H9 (cell line): ENCODE measurements at regions not wholly inside any gene's neighbourhood (a gene's known extent, or its start where the extent isn't known, plus 50 kb on each side); places are given as distances from the start of the nearest gene placed in this dataset.

Experiments
- DNase-seq: peaks from one replicate; pipeline ENCODE4 v3.0.0-alpha.2; 2017
- H2AFZ ChIP-seq: one replicate; pipeline ENCODE4 v1.6.1; 2013; ENCODE audit warnings: mild to moderate bottlenecking, low read length, control low read depth, moderate library complexity
- H2AK5ac ChIP-seq: 2 replicates; pipeline ENCODE4 v1.6.1; 2013; ENCODE audit warnings: low read length, control low read depth, mixed read lengths; ENCODE audit not compliant: insufficient read length
- H2BK120ac ChIP-seq: one replicate; pipeline ENCODE4 v1.6.1; 2013; ENCODE audit warnings: low read depth, mild to moderate bottlenecking, low read length, control low read depth, inconsistent platforms; ENCODE audit not compliant: poor library complexity, severe bottlenecking
- H2BK12ac ChIP-seq: 2 replicates; pipeline ENCODE4 v1.6.1; 2013; ENCODE audit warnings: low read length, control low read depth, mixed read lengths, low read depth; ENCODE audit not compliant: insufficient read length
- H2BK15ac ChIP-seq: 2 replicates; pipeline ENCODE4 v1.6.1; 2013; ENCODE audit warnings: low read depth, low read length, control low read depth
- H2BK20ac ChIP-seq: one replicate; pipeline ENCODE4 v1.6.1; 2013; ENCODE audit warnings: low read depth, mild to moderate bottlenecking, low read length, control low read depth, inconsistent platforms; ENCODE audit not compliant: poor library complexity, severe bottlenecking
- H2BK5ac ChIP-seq: 2 replicates; pipeline ENCODE4 v1.6.1; 2013; ENCODE audit warnings: low read length, control low read depth, mixed read lengths; ENCODE audit not compliant: insufficient read length
- H3K14ac ChIP-seq: 2 replicates; pipeline ENCODE4 v1.6.1; 2013; ENCODE audit warnings: low read length, control low read depth; ENCODE audit not compliant: insufficient read depth
- H3K18ac ChIP-seq: 2 replicates; pipeline ENCODE4 v1.6.1; 2013; ENCODE audit warnings: low read depth, mild to moderate bottlenecking, mixed read lengths, low read length, control low read depth; ENCODE audit not compliant: insufficient read length
- H3K23ac ChIP-seq: 2 replicates; pipeline ENCODE4 v1.6.1; 2013; ENCODE audit warnings: low read length, control low read depth, mixed read lengths, low read depth; ENCODE audit not compliant: insufficient read length
- H3K23me2 ChIP-seq: 2 replicates; pipeline ENCODE4 v1.6.1; 2013; ENCODE audit warnings: low read depth, mild to moderate bottlenecking, mixed read lengths, low read length, control low read depth; ENCODE audit not compliant: insufficient read length, poor library complexity, severe bottlenecking
- H3K27ac ChIP-seq: 2 replicates; pipeline ENCODE4 v1.5.1; 2013; ENCODE audit warnings: low read length, control low read depth, mixed read lengths, low read depth; ENCODE audit not compliant: insufficient read length
- H3K27me3 ChIP-seq: 2 replicates; pipeline ENCODE4 v1.6.1; 2013; ENCODE audit warnings: low read length, control low read depth, inconsistent platforms; ENCODE audit not compliant: insufficient read depth
- H3K4ac ChIP-seq: 2 replicates; pipeline ENCODE4 v1.6.1; 2013; ENCODE audit warnings: low read depth, mild to moderate bottlenecking, control low read depth, inconsistent platforms, low read length, moderate library complexity
- H3K4me1 ChIP-seq: 2 replicates; pipeline ENCODE4 v1.6.1; 2013; ENCODE audit warnings: low read length, control low read depth, inconsistent platforms; ENCODE audit not compliant: insufficient read depth
- H3K4me2 ChIP-seq: 2 replicates; pipeline ENCODE4 v1.6.1; 2013; ENCODE audit warnings: low read length, control low read depth, mixed read lengths; ENCODE audit not compliant: insufficient read length, insufficient read depth
- H3K56ac ChIP-seq: 2 replicates; pipeline ENCODE4 v1.6.1; 2013; ENCODE audit warnings: low read depth, mild to moderate bottlenecking, mixed read lengths, low read length, control low read depth; ENCODE audit not compliant: insufficient read length
- H3K79me1 ChIP-seq: 2 replicates; pipeline ENCODE4 v1.6.1; 2013; ENCODE audit warnings: low read depth, mild to moderate bottlenecking, moderate library complexity, low read length, control low read depth, inconsistent platforms; ENCODE audit not compliant: insufficient read depth, poor library complexity, severe bottlenecking
- H3K79me2 ChIP-seq: 2 replicates; pipeline ENCODE4 v1.6.1; 2013; ENCODE audit warnings: low read length, control low read depth, inconsistent platforms; ENCODE audit not compliant: insufficient read depth
- H3K9ac ChIP-seq: 2 replicates; pipeline ENCODE4 v1.6.1; 2013; ENCODE audit warnings: low read length, control low read depth, mixed read lengths; ENCODE audit not compliant: insufficient read length; ENCODE audit errors: extremely low read depth
- H3K9me3 ChIP-seq: one replicate; pipeline ENCODE4 v1.6.1; 2013; ENCODE audit warnings: low read depth, low read length, inconsistent platforms; ENCODE audit not compliant: control insufficient read depth
- H3T11ph ChIP-seq: one replicate; pipeline ENCODE4 v1.6.1; 2013; ENCODE audit warnings: mild to moderate bottlenecking, low read length, control low read depth, inconsistent platforms
- H4K20me1 ChIP-seq: one replicate; pipeline ENCODE4 v1.6.1; 2013; ENCODE audit not compliant: control insufficient read depth, insufficient read length, insufficient read depth
- H4K5ac ChIP-seq: 2 replicates; pipeline ENCODE4 v1.6.1; 2013; ENCODE audit warnings: low read depth, mild to moderate bottlenecking, mixed read lengths, low read length, control low read depth; ENCODE audit not compliant: insufficient read length
- H4K8ac ChIP-seq: replicated peaks from 2 replicates; pipeline ENCODE4 v1.6.1; 2013; ENCODE audit warnings: low read length, control low read depth, mixed read lengths, low read depth; ENCODE audit not compliant: insufficient read length
- H4K91ac ChIP-seq: 2 replicates; pipeline ENCODE4 v1.6.1; 2013; ENCODE audit warnings: low read depth, mild to moderate bottlenecking, moderate library complexity, mixed read lengths, low read length, control low read depth; ENCODE audit not compliant: insufficient read length
- H3K27ac Mint-ChIP-seq, 3 experiments: 2 replicates in 2 of 3; 3 replicates in 1 of 3; pipeline ENCODE4 v1.8.0; 2020 to 2021; ENCODE audit warnings: mixed read lengths in 3 of 3, mild to moderate bottlenecking in 1 of 3, moderate library complexity in 1 of 3
- H3K27me3 Mint-ChIP-seq: 2 replicates; pipeline ENCODE4 v1.8.0; 2021; ENCODE audit warnings: low read depth, mild to moderate bottlenecking, moderate library complexity, mixed read lengths
- H3K36me3 Mint-ChIP-seq, 3 experiments: 2 replicates in 2 of 3; 3 replicates in 1 of 3; pipeline ENCODE4 v1.8.0; 2020 to 2021; ENCODE audit warnings: low read depth in 3 of 3, mixed read lengths in 3 of 3; ENCODE audit not compliant: insufficient read depth in 1 of 3
- H3K4me1 Mint-ChIP-seq, 2 experiments: 2 replicates each; pipeline ENCODE4 v1.8.0; 2020; ENCODE audit warnings: mixed read lengths in 2 of 2
- H3K4me3 Mint-ChIP-seq, 2 experiments: 2 replicates in 1 of 2; 3 replicates in 1 of 2; pipeline ENCODE4 v1.8.0; 2020 to 2021; ENCODE audit warnings: mild to moderate bottlenecking in 2 of 2, mixed read lengths in 2 of 2, moderate library complexity in 1 of 2
- H3K9me3 Mint-ChIP-seq, 2 experiments: 2 replicates in 1 of 2; 3 replicates in 1 of 2; pipeline ENCODE4 v1.8.0; 2020; ENCODE audit warnings: mild to moderate bottlenecking in 2 of 2, mixed read lengths in 2 of 2, moderate library complexity in 1 of 2
- TF ChIP-seq, protein P1 (sequence below): fragments of 200-600 bp; sonication (generic); conservative IDR thresholded peaks from 3 replicates; pipeline ENCODE4 v1.8.0; 2021; ENCODE audit warnings: antibody characterized with exemption, mild to moderate bottlenecking

DNA sequence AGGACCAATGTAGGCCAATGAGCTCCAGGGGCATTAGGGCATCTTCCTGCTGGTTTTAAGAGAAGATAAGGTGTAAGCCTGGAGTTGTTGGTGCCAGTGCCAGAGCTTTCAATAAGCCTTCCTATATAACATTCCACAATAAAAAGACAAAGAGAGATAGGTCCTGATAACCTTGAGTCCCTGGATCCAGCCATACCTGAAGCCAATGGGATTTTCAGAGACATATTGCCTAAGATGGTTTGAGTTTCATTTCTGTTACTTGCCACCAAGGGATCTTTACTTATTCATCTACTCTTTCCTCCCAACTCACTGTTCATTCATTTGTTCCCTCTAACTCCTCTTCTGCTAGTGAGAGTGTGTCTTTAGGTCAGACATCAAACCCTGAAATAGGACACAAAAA is 68.8 kb upstream of the CAPZB start:
- H3K56ac ChIP-seq, result no peak overlapping the region

More for the DNA sequence above, 68.8 kb upstream of the CAPZB start:
- Histone ChIP-seq H2BK5ac (no peak overlapping the region), H4K8ac (no peak overlapping the region), H3K27me3 (no peaks in the 10 kb centered on the region), H2BK120ac (no peak overlapping the region), H4K20me1 (no peaks in the 10 kb centered on the region), H2AFZ (no peak overlapping the region), H3K9ac (no peak overlapping the region), H3K14ac (no peak overlapping the region), H3K79me2 (no peaks in the 10 kb centered on the region), H2BK12ac (no peak overlapping the region), H3T11ph (no peak overlapping the region), H4K5ac (no peak overlapping the region), H3K18ac (no peak overlapping the region), H3K4ac (no peak overlapping the region), H3K4me2 (no peak overlapping the region), H3K4me1 (no peaks in the 10 kb centered on the region), H3K27ac (no peak overlapping the region), H3K79me1 (no peaks in the 10 kb centered on the region), H2BK20ac (no peak overlapping the region), H2BK15ac (no peak overlapping the region), H3K23ac (no peak overlapping the region), H2AK5ac (no peak overlapping the region), H4K91ac (no peak overlapping the region), H3K9me3 (peaks cover 9% of the 10 kb centered on the region), H3K23me2 (no peaks in the 10 kb centered on the region)
- H3K4me1 Mint-ChIP-seq, result no peaks in the 10 kb centered on the region
- TF ChIP-seq, protein P1, sequence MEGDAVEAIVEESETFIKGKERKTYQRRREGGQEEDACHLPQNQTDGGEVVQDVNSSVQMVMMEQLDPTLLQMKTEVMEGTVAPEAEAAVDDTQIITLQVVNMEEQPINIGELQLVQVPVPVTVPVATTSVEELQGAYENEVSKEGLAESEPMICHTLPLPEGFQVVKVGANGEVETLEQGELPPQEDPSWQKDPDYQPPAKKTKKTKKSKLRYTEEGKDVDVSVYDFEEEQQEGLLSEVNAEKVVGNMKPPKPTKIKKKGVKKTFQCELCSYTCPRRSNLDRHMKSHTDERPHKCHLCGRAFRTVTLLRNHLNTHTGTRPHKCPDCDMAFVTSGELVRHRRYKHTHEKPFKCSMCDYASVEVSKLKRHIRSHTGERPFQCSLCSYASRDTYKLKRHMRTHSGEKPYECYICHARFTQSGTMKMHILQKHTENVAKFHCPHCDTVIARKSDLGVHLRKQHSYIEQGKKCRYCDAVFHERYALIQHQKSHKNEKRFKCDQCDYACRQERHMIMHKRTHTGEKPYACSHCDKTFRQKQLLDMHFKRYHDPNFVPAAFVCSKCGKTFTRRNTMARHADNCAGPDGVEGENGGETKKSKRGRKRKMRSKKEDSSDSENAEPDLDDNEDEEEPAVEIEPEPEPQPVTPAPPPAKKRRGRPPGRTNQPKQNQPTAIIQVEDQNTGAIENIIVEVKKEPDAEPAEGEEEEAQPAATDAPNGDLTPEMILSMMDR, result no peak
- H3K36me3 Mint-ChIP-seq, result peaks cover 5 to 8% (median 8%) of the 10 kb centered on the region in 3 experiments; a peak in 6 of 7 replicates
- peaks cover 18 to 28% of the 10 kb centered on the region in 2 experiments for H3K9me3 Mint-ChIP-seq
- DNase-seq, result no peak
- H3K27ac Mint-ChIP-seq, result no peak overlapping the region
- H3K4me3 Mint-ChIP-seq, result no peak overlapping the region
- peaks cover 31% of the 10 kb centered on the region for H3K27me3 Mint-ChIP-seq
